CD4-positive, alpha-beta T cell treated with Interleukin-21 for 1 hour (primary cell): ENCODE measurements at regions not wholly inside any gene's neighbourhood (a gene's known extent, or its start where the extent isn't known, plus 50 kb on each side); places are given as distances from the start of the nearest gene placed in this dataset.

Experiments used
- DNase-seq: peaks from one replicate; pipeline ENCODE4 v3.0.0-alpha.2; 2020

GRCh38 chr6:96466147-96466863 is 55.3 kb upstream of the UFL1 start:
- DNase-seq = peak; percentile 14

DNA sequence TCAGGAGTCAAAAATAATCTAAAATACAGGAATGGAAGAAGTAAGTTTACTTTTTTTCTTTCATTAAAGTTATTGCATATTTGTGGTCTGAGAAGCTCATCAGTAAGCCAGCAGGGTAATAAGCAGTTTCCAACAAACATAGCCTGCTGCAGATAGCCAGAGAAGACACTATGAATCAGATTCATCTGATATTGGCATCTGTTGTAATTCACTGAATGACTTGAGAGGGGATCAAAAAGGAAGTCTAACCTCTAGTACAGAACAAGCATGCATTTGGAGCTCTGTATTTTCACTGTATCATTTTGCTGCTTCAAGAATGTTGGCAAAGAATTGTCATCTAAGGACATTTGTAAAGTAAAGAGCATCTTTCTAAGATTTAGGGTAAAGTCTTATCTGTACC is 53.8 kb upstream of the UFL1 start:
- DNase-seq = no peak

GRCh38 chr6:96468281-96468680 is 53.3 kb upstream of the UFL1 start:
- DNase-seq = no peak

DNA sequence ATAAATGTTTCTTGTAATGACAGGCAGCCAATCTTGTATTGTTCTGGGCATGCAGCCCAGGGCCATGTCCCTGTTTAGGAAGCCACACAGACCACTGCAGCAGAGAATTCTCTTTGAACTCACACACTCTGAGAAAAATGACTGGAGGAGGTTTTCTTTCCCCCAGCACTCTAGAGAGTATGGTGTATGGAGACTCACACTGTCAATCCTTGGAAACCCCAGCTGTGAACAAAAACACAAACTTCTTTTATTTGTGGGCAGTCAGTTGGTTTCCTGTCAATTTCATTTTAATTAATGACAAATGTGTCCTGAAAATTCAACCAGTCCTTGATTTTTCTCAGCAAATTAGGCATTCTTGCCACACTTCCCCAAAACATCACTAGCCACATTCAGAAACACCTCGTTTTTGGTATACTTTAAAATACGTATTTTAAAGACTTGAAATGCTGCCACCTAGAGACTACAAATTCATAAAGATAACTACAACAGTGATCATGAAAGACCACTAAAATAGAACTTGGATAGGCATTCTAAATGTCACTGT is 52.9 kb upstream of the UFL1 start:
- no peak for DNase-seq

GRCh38 chr6:96469312-96469711 is 52.3 kb upstream of the UFL1 start:
- no peak for DNase-seq

- DNase-seq = no peak
Measured at GRCh38 chr6:96470296-96470695, 51.3 kb upstream of the UFL1 start.
